ENCODE measurements at regions not wholly inside any gene's neighbourhood (a gene's known extent, or its start where the extent isn't known, plus 50 kb on each side); places are given as distances from the start of the nearest gene placed in this dataset.

- Histone ChIP-seq H2BK5ac (ENCODE audit: low read length) (no peak overlapping the region), H3K4me1 (ENCODE audit: control insufficient read depth in 2 of 2, insufficient read depth in 1 of 2, low read depth in 1 of 2, low read length in 2 of 2) (no peaks in the 10 kb centered on the region), H3K4ac (ENCODE audit: low read length) (no peak overlapping the region), H3K4me2 (ENCODE audit: insufficient read depth, low read length, poor library complexity, severe bottlenecking) (no peak overlapping the region), H4K8ac (ENCODE audit: low read depth, low read length) (no peak overlapping the region), H2BK12ac (ENCODE audit: low read length) (no peak overlapping the region), H2AK5ac (ENCODE audit: low read depth, low read length) (no peak overlapping the region), H2BK15ac (ENCODE audit: low read length) (no peak overlapping the region), H3K79me1 (ENCODE audit: low read depth, low read length) (no peaks in the 10 kb centered on the region), H4K91ac (ENCODE audit: low read depth, low read length, poor library complexity) (no peak overlapping the region), H3K14ac (ENCODE audit: low read length) (no peak overlapping the region), H3K23ac (ENCODE audit: low read depth, low read length, poor library complexity) (no peak overlapping the region), H3K36me3 (replicated peaks in 1 of 2; ENCODE audit: control insufficient read depth in 2 of 2, insufficient read depth in 2 of 2, low read length in 2 of 2) (no peaks in the 10 kb centered on the region), H3K18ac (ENCODE audit: low read length) (no peak overlapping the region), H2BK120ac (ENCODE audit: low read depth, low read length) (no peak overlapping the region), H3K9me3 (replicated peaks in 1 of 2; ENCODE audit: control insufficient read depth in 2 of 2, insufficient read depth in 1 of 2, low read depth in 1 of 2, low read length in 2 of 2) (peaks cover 6 to 8% of the 10 kb centered on the region in 2 donors), H3K4me3 (ENCODE audit: low read length in 2 of 2) (no peak overlapping the region), H3K9ac (ENCODE audit: low read depth, low read length, poor library complexity) (no peak overlapping the region), H3K27me3 (ENCODE audit: control insufficient read depth in 3 of 3, insufficient read depth in 3 of 3, low read depth in 1 of 3, low read length in 3 of 3) (no peaks in the 10 kb centered on the region), H2AFZ (ENCODE audit: low read length) (no peak overlapping the region), H3K27ac (replicated peaks; ENCODE audit: low read length) (no peak overlapping the region)
- DNase-seq (ENCODE audit: low spot score): no peak
Observed at GRCh38 chr5:35561396-35561795, 56.3 kb upstream of the SPEF2 start.

GRCh38 chr5:35557748-35558147 lies 59.9 kb upstream of the SPEF2 start:
- Histone ChIP-seq H3K9ac (ENCODE audit: low read depth, low read length, poor library complexity) (no peak overlapping the region), H3K4me3 (ENCODE audit: low read length in 2 of 2) (no peak overlapping the region), H3K14ac (ENCODE audit: low read length) (no peak overlapping the region), H2AK5ac (ENCODE audit: low read depth, low read length) (no peak overlapping the region), H2BK5ac (ENCODE audit: low read length) (no peak overlapping the region), H4K8ac (ENCODE audit: low read depth, low read length) (no peak overlapping the region), H3K18ac (ENCODE audit: low read length) (no peak overlapping the region), H2AFZ (ENCODE audit: low read length) (no peak overlapping the region), H3K79me1 (ENCODE audit: low read depth, low read length) (no peaks in the 10 kb centered on the region), H2BK12ac (ENCODE audit: low read length) (no peak overlapping the region), H3K4ac (ENCODE audit: low read length) (no peak overlapping the region), H3K23ac (ENCODE audit: low read depth, low read length, poor library complexity) (no peak overlapping the region), H2BK120ac (ENCODE audit: low read depth, low read length) (no peak overlapping the region), H4K91ac (ENCODE audit: low read depth, low read length, poor library complexity) (no peak overlapping the region), H3K27ac (replicated peaks; ENCODE audit: low read length) (no peak overlapping the region), H3K4me1 (ENCODE audit: control insufficient read depth in 2 of 2, insufficient read depth in 1 of 2, low read depth in 1 of 2, low read length in 2 of 2) (no peaks in the 10 kb centered on the region), H3K4me2 (ENCODE audit: insufficient read depth, low read length, poor library complexity, severe bottlenecking) (no peak overlapping the region), H3K27me3 (ENCODE audit: control insufficient read depth in 3 of 3, insufficient read depth in 3 of 3, low read depth in 1 of 3, low read length in 3 of 3) (no peaks in the 10 kb centered on the region), H3K9me3 (replicated peaks in 1 of 2; ENCODE audit: control insufficient read depth in 2 of 2, insufficient read depth in 1 of 2, low read depth in 1 of 2, low read length in 2 of 2) (peaks cover 5 to 6% of the 10 kb centered on the region in 2 donors), H3K36me3 (replicated peaks in 1 of 2; ENCODE audit: control insufficient read depth in 2 of 2, insufficient read depth in 2 of 2, low read length in 2 of 2) (no peaks in the 10 kb centered on the region), H2BK15ac (ENCODE audit: low read length) (no peak overlapping the region)
- DNase-seq (ENCODE audit: low spot score): no peak
- no CpG with 5 or more reads among the region's 1 CpG for WGBS, 2 donors (ENCODE audit: extremely low coverage in 2 of 2, insufficient read length in 2 of 2, insufficient replicate concordance in 1 of 2)

GRCh38 chr5:35557199-35557598 lies 60.5 kb upstream of the SPEF2 start:
- no peak overlapping the region for H3K18ac ChIP-seq (ENCODE audit: low read length)
- H4K8ac ChIP-seq (ENCODE audit: low read depth, low read length): no peak overlapping the region

GRCh38 chr5:35554016-35554415 lies 63.6 kb upstream of the SPEF2 start:
- no peak overlapping the region for H3K4me2 ChIP-seq (ENCODE audit: insufficient read depth, low read length, poor library complexity, severe bottlenecking)
- no peaks in the 10 kb centered on the region for H3K36me3 ChIP-seq (replicated peaks in 1 of 2; ENCODE audit: control insufficient read depth in 2 of 2, insufficient read depth in 2 of 2, low read length in 2 of 2)
- no peak overlapping the region for H3K14ac ChIP-seq (ENCODE audit: low read length)
- H3K9ac ChIP-seq (ENCODE audit: low read depth, low read length, poor library complexity): no peak overlapping the region
- H2BK120ac ChIP-seq (ENCODE audit: low read depth, low read length): no peak overlapping the region
- no peak for DNase-seq (ENCODE audit: low spot score)
- H3K23ac ChIP-seq (ENCODE audit: low read depth, low read length, poor library complexity): no peak overlapping the region
- H2AK5ac ChIP-seq (ENCODE audit: low read depth, low read length): no peak overlapping the region
- H2BK15ac ChIP-seq (ENCODE audit: low read length): no peak overlapping the region
- no CpG with 5 or more reads among the region's 3 CpGs for WGBS, 2 donors (ENCODE audit: extremely low coverage in 2 of 2, insufficient read length in 2 of 2, insufficient replicate concordance in 1 of 2)
- no peak overlapping the region for H3K4me3 ChIP-seq (ENCODE audit: low read length in 2 of 2)
- H3K4ac ChIP-seq (ENCODE audit: low read length): no peak overlapping the region
- no peak overlapping the region for H2BK5ac ChIP-seq (ENCODE audit: low read length)
- H4K91ac ChIP-seq (ENCODE audit: low read depth, low read length, poor library complexity): no peak overlapping the region
- no peak overlapping the region for H3K27ac ChIP-seq (replicated peaks; ENCODE audit: low read length)
- H3K79me1 ChIP-seq (ENCODE audit: low read depth, low read length): no peaks in the 10 kb centered on the region
- no peak overlapping the region for H2BK12ac ChIP-seq (ENCODE audit: low read length)
- no peak overlapping the region for H4K8ac ChIP-seq (ENCODE audit: low read depth, low read length)
- no peak overlapping the region for H3K18ac ChIP-seq (ENCODE audit: low read length)
- no peaks in the 10 kb centered on the region for H3K27me3 ChIP-seq (ENCODE audit: control insufficient read depth in 3 of 3, insufficient read depth in 3 of 3, low read depth in 1 of 3, low read length in 3 of 3)
- H3K4me1 ChIP-seq (ENCODE audit: control insufficient read depth in 2 of 2, insufficient read depth in 1 of 2, low read depth in 1 of 2, low read length in 2 of 2): no peaks in the 10 kb centered on the region
- H2AFZ ChIP-seq (ENCODE audit: low read length): no peak overlapping the region
- H3K9me3 ChIP-seq (replicated peaks in 1 of 2; ENCODE audit: control insufficient read depth in 2 of 2, insufficient read depth in 1 of 2, low read depth in 1 of 2, low read length in 2 of 2): peaks cover 5 to 6% of the 10 kb centered on the region in 2 donors

More at GRCh38 chr5:35557199-35557598, 60.5 kb upstream of the SPEF2 start:
- no peak overlapping the region for H3K4ac ChIP-seq (ENCODE audit: low read length)
- no CpG with 5 or more reads among the region's 2 CpGs for WGBS, 2 donors (ENCODE audit: extremely low coverage in 2 of 2, insufficient read length in 2 of 2, insufficient replicate concordance in 1 of 2)
- no peak for DNase-seq (ENCODE audit: low spot score)
- H3K23ac ChIP-seq (ENCODE audit: low read depth, low read length, poor library complexity): no peak overlapping the region
- no peaks in the 10 kb centered on the region for H3K27me3 ChIP-seq (ENCODE audit: control insufficient read depth in 3 of 3, insufficient read depth in 3 of 3, low read depth in 1 of 3, low read length in 3 of 3)
- peaks cover 5 to 6% of the 10 kb centered on the region in 2 donors for H3K9me3 ChIP-seq (replicated peaks in 1 of 2; ENCODE audit: control insufficient read depth in 2 of 2, insufficient read depth in 1 of 2, low read depth in 1 of 2, low read length in 2 of 2)
- H2AFZ ChIP-seq (ENCODE audit: low read length): no peak overlapping the region
- H2BK15ac ChIP-seq (ENCODE audit: low read length): no peak overlapping the region
- no peak overlapping the region for H2BK5ac ChIP-seq (ENCODE audit: low read length)
- no peak overlapping the region for H3K9ac ChIP-seq (ENCODE audit: low read depth, low read length, poor library complexity)
- H3K27ac ChIP-seq (replicated peaks; ENCODE audit: low read length): no peak overlapping the region
- no peak overlapping the region for H2BK120ac ChIP-seq (ENCODE audit: low read depth, low read length)
- no peak overlapping the region for H4K91ac ChIP-seq (ENCODE audit: low read depth, low read length, poor library complexity)
- no peak overlapping the region for H3K4me2 ChIP-seq (ENCODE audit: insufficient read depth, low read length, poor library complexity, severe bottlenecking)
- no peaks in the 10 kb centered on the region for H3K36me3 ChIP-seq (replicated peaks in 1 of 2; ENCODE audit: control insufficient read depth in 2 of 2, insufficient read depth in 2 of 2, low read length in 2 of 2)
- H3K14ac ChIP-seq (ENCODE audit: low read length): no peak overlapping the region
- H2BK12ac ChIP-seq (ENCODE audit: low read length): no peak overlapping the region
- no peaks in the 10 kb centered on the region for H3K4me1 ChIP-seq (ENCODE audit: control insufficient read depth in 2 of 2, insufficient read depth in 1 of 2, low read depth in 1 of 2, low read length in 2 of 2)
- no peak overlapping the region for H3K4me3 ChIP-seq (ENCODE audit: low read length in 2 of 2)
- H3K79me1 ChIP-seq (ENCODE audit: low read depth, low read length): no peaks in the 10 kb centered on the region
- no peak overlapping the region for H2AK5ac ChIP-seq (ENCODE audit: low read depth, low read length)

All from neuronal stem cell (in vitro differentiated cells).